Panc1 (cell line): ENCODE measurements at regions not wholly inside any gene's neighbourhood (a gene's known extent, or its start where the extent isn't known, plus 50 kb on each side); places are given as distances from the start of the nearest gene placed in this dataset.

Experiments
- ATAC-seq: fragments of 200-7000 bp; cut with Tn5 transposase; 2 replicates; pipeline ENCODE4 v1.9.1; 2020; ENCODE audit warnings: mild to moderate bottlenecking, moderate library complexity
- BruUV-seq: library from RNA; stranded (reverse); fragments of 400-500 nt; replicated peaks from 2 replicates; lab custom pipeline; 2021; lab: Mats Ljungman, UMichigan
- CTCF ChIA-PET: fragments of 300-600 bp; sonication (Branson Sonifier 250); formaldehyde crosslinking; loops from one replicate; lab custom pipeline; 2022; ENCODE audit warnings: antibody characterized with exemption; lab: Charles Lee
- POLR2A ChIA-PET: fragments of 300-600 bp; sonication (Branson Sonifier 250); formaldehyde crosslinking; loops from one replicate; lab custom pipeline; 2022; ENCODE audit warnings: antibody characterized with exemption; lab: Charles Lee
- DNase-seq: peaks from one replicate; pipeline ENCODE4 v3.0.0-alpha.2; 2010; ENCODE audit warnings: low read depth, low spot score
- H3K27ac ChIP-seq: 2 replicates; pipeline ENCODE4 v1.5.1; 2011; ENCODE audit warnings: mild to moderate bottlenecking, low read length, inconsistent platforms
- H3K27me3 ChIP-seq: fragments of 200-500 bp; sonication (Bioruptor generic); 2 replicates; pipeline ENCODE4 v1.6.0; 2014; ENCODE audit warnings: low read length, inconsistent platforms; ENCODE audit not compliant: control insufficient read depth, insufficient read depth
- H3K36me3 ChIP-seq: fragments of 200-500 bp; sonication (Bioruptor generic); 2 replicates; pipeline ENCODE4 v1.5.1; 2014; ENCODE audit warnings: inconsistent platforms, mild to moderate bottlenecking, low read length, moderate library complexity; ENCODE audit not compliant: control insufficient read depth, insufficient read depth
- H3K4me1 ChIP-seq: 2 replicates; pipeline ENCODE4 v1.5.1; 2011; ENCODE audit warnings: inconsistent platforms, mild to moderate bottlenecking, low read length, moderate library complexity; ENCODE audit not compliant: control insufficient read depth, insufficient read depth
- H3K4me3 ChIP-seq, 2 experiments: 2 replicates each; pipeline ENCODE4 v1.5.1; 2011 to 2012; ENCODE audit warnings: low read depth in 2 of 2, low read length in 2 of 2, mild to moderate bottlenecking in 2 of 2, inconsistent platforms in 1 of 2, moderate library complexity in 1 of 2
- H3K9me3 ChIP-seq: fragments of 200-500 bp; sonication (Bioruptor generic); 2 replicates; pipeline ENCODE4 v1.5.1; 2014; ENCODE audit warnings: low read depth, mild to moderate bottlenecking, inconsistent platforms, low read length, moderate library complexity; ENCODE audit not compliant: control insufficient read depth, insufficient read depth
- POLR2AphosphoS5 ChIP-seq: IDR thresholded peaks from 2 replicates; pipeline ENCODE4 v1.6.1; 2012; ENCODE audit warnings: mild to moderate bottlenecking, low read depth, low read length, moderate library complexity
- REST ChIP-seq, 2 experiments: IDR thresholded peaks; 2 replicates each; pipeline ENCODE4 v1.6.1; 2011 to 2012; ENCODE audit warnings: low read depth in 2 of 2, control low read depth in 1 of 2, low read length in 1 of 2, mild to moderate bottlenecking in 1 of 2, moderate library complexity in 1 of 2; ENCODE audit not compliant: insufficient read depth in 1 of 2
- SIN3A ChIP-seq: IDR thresholded peaks from 2 replicates; pipeline ENCODE4 v1.6.1; 2012; ENCODE audit warnings: low read depth, mild to moderate bottlenecking, low read length, moderate library complexity, borderline replicate concordance; ENCODE audit not compliant: insufficient read depth
- TCF7L2 ChIP-seq: IDR thresholded peaks from 2 replicates; pipeline ENCODE4 v1.6.1; 2011; ENCODE audit warnings: mild to moderate bottlenecking, low read depth, low read length, inconsistent platforms
- in situ Hi-C: cut with HindIII; loops from 2 replicates; pipeline ENCODE4 v1.10.0; 2016; ENCODE audit warnings: low sequenced_read_pairs, low pct_unique_long_range_greater_than_20kb
- intact Hi-C: fragments of 100-400 bp; cut with micrococcal nuclease; formaldehyde crosslinking; loops from one replicate; pipeline ENCODE4 v1.10.0; 2022; ENCODE audit not compliant: unreplicated experiment
- TF ChIP-seq, protein P1 (sequence below): fragments of 450-650 bp; IDR thresholded peaks from 2 replicates; pipeline ENCODE4 v1.5.1; 2017; ENCODE audit warnings: mild to moderate bottlenecking

- no peaks in the 10 kb centered on the region for H3K9me3 ChIP-seq
- ATAC-seq (no peak), DNase-seq (no peak)
- no TSS peak for BruUV-seq
- no peak overlapping the region for H3K4me3 ChIP-seq
- ChIA-PET POLR2A (no interaction called here), CTCF (no interaction called here)
- intact Hi-C loops, result no loop called here
- no peaks in the 10 kb centered on the region for H3K36me3 ChIP-seq
- in situ Hi-C loops, result no loop called here
- no peak for TF ChIP-seq POLR2AphosphoS5
- TF ChIP-seq REST (IDR thresholded peaks at IDR 0.05; ENCODE audit: insufficient read depth in 1 of 2, low read depth in 2 of 2, low read length in 1 of 2), result no peak
- no peak for TF ChIP-seq TCF7L2
- TF ChIP-seq, protein P1, sequence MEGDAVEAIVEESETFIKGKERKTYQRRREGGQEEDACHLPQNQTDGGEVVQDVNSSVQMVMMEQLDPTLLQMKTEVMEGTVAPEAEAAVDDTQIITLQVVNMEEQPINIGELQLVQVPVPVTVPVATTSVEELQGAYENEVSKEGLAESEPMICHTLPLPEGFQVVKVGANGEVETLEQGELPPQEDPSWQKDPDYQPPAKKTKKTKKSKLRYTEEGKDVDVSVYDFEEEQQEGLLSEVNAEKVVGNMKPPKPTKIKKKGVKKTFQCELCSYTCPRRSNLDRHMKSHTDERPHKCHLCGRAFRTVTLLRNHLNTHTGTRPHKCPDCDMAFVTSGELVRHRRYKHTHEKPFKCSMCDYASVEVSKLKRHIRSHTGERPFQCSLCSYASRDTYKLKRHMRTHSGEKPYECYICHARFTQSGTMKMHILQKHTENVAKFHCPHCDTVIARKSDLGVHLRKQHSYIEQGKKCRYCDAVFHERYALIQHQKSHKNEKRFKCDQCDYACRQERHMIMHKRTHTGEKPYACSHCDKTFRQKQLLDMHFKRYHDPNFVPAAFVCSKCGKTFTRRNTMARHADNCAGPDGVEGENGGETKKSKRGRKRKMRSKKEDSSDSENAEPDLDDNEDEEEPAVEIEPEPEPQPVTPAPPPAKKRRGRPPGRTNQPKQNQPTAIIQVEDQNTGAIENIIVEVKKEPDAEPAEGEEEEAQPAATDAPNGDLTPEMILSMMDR, result no peak
- TF ChIP-seq SIN3A, result no peak
- H3K4me1 ChIP-seq, result no peaks in the 10 kb centered on the region
- H3K27ac ChIP-seq, result no peak overlapping the region
- H3K27me3 ChIP-seq, result no peaks in the 10 kb centered on the region
These were observed 305.6 kb upstream of the NR3C2 start for GRCh38 chr4:148747721-148748268.

GRCh38 chr4:148740701-148741100 lies 298.5 kb upstream of the NR3C2 start:
- ChIA-PET POLR2A (no interaction called here), CTCF (no interaction called here)
- H3K4me1 ChIP-seq, result no peaks in the 10 kb centered on the region
- H3K4me3 ChIP-seq, result no peak overlapping the region
- ATAC-seq (no peak), DNase-seq (no peak)
- in situ Hi-C loops, result no loop called here
- H3K36me3 ChIP-seq, result no peaks in the 10 kb centered on the region
- intact Hi-C loops, result no loop called here
- no TSS peak for BruUV-seq
- H3K27ac ChIP-seq, result no peak overlapping the region
- no peak for TF ChIP-seq SIN3A
- TF ChIP-seq REST (IDR thresholded peaks at IDR 0.05; ENCODE audit: insufficient read depth in 1 of 2, low read depth in 2 of 2, low read length in 1 of 2), result no peak
- no peak for TF ChIP-seq POLR2AphosphoS5
- TF ChIP-seq, protein P1, result no peak
- no peak for TF ChIP-seq TCF7L2
- no peaks in the 10 kb centered on the region for H3K9me3 ChIP-seq
- H3K27me3 ChIP-seq, result no peaks in the 10 kb centered on the region
